C4-2B (cell line): ENCODE measurements at regions not wholly inside any gene's neighbourhood (a gene's known extent, or its start where the extent isn't known, plus 50 kb on each side); places are given as distances from the start of the nearest gene placed in this dataset.

Experiments
- H3K27ac ChIP-seq: fragments of 450-650 bp; 2 replicates; pipeline ENCODE4 v1.5.1; 2017
- ZFX ChIP-seq: fragments of 450-650 bp; IDR thresholded peaks from 2 replicates; pipeline ENCODE4 v1.6.1; 2017
- TF ChIP-seq, protein P1 (sequence below): fragments of 450-650 bp; conservative IDR thresholded peaks from 2 replicates; pipeline ENCODE4 v1.5.1; 2017; ENCODE audit warnings: mild to moderate bottlenecking

GRCh38 chr1:78388275-78388674 lies 102.5 kb upstream of the PTGFR start:
- TF ChIP-seq ZFX: no peak
- TF ChIP-seq, protein P1, sequence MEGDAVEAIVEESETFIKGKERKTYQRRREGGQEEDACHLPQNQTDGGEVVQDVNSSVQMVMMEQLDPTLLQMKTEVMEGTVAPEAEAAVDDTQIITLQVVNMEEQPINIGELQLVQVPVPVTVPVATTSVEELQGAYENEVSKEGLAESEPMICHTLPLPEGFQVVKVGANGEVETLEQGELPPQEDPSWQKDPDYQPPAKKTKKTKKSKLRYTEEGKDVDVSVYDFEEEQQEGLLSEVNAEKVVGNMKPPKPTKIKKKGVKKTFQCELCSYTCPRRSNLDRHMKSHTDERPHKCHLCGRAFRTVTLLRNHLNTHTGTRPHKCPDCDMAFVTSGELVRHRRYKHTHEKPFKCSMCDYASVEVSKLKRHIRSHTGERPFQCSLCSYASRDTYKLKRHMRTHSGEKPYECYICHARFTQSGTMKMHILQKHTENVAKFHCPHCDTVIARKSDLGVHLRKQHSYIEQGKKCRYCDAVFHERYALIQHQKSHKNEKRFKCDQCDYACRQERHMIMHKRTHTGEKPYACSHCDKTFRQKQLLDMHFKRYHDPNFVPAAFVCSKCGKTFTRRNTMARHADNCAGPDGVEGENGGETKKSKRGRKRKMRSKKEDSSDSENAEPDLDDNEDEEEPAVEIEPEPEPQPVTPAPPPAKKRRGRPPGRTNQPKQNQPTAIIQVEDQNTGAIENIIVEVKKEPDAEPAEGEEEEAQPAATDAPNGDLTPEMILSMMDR: no peak
- no peak overlapping the region for H3K27ac ChIP-seq

GRCh38 chr1:78401148-78401547 lies 89.6 kb upstream of the PTGFR start:
- H3K27ac ChIP-seq: no peak overlapping the region
- TF ChIP-seq, protein P1: no peak

GRCh38 chr1:78408192-78408591 lies 82.6 kb upstream of the PTGFR start:
- TF ChIP-seq ZFX: no peak
- TF ChIP-seq, protein P1: no peak

DNA sequence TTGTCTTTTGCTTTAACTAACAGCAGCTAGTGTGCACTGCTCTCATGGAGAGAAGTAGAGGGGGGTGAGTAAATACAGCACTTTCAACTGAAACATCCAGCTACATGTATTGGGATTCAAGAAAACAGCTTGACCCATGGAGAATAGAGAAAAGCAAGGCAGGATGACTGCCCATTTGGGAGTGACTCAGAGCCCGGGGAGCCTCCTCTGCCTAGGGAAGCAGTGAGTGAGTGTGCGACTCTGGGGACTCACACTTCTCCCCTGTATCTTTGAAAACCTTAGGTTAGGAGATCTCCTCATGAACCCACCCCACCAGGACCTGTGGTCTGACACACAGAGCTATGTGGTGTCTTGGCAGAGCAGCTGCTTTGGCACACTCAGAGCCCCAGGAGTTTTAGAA lies 82.0 kb upstream of the PTGFR start:
- no peak overlapping the region for H3K27ac ChIP-seq
- no peak for TF ChIP-seq ZFX
- TF ChIP-seq, protein P1: no peak

More at GRCh38 chr1:78408192-78408591, 82.6 kb upstream of the PTGFR start:
- no peak overlapping the region for H3K27ac ChIP-seq

- TF ChIP-seq ZFX: no peak
- TF ChIP-seq, protein P1: no peak
- H3K27ac ChIP-seq: no peak overlapping the region
Observed at GRCh38 chr1:78410643-78411042, 80.1 kb upstream of the PTGFR start.

DNA sequence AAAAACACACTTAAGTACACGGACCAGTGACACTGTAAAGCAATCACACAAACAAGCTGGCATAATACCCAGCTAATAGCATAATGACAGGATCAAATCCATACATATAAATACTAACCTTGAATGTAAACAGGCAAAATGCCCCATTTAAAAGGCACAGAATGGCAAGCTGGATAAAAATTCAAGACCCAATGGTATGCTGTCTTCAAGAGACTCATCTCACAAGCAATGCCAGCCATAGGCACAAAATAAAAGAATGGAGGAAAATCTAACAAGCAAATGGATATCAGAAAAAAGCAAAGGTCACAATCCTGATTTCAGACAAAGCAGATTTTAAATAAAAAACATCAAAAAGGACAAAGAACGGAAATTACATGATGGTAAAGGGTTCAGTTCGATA lies 79.1 kb upstream of the PTGFR start:
- no peak overlapping the region for H3K27ac ChIP-seq
- TF ChIP-seq, protein P1: no peak
- TF ChIP-seq ZFX: no peak

- TF ChIP-seq ZFX: no peak
- TF ChIP-seq, protein P1: no peak
- no peak overlapping the region for H3K27ac ChIP-seq
Observed at GRCh38 chr1:78415165-78415564, 75.6 kb upstream of the PTGFR start.
